ENCODE measurements at regions not wholly inside any gene's neighbourhood (a gene's known extent, or its start where the extent isn't known, plus 50 kb on each side); places are given as distances from the start of the nearest gene placed in this dataset.
"Not testable (repeated sequence)": the region's sequence is repeated elsewhere in the genome, so short reads cannot be mapped to it uniquely, and the experiment has no call there.

DNA sequence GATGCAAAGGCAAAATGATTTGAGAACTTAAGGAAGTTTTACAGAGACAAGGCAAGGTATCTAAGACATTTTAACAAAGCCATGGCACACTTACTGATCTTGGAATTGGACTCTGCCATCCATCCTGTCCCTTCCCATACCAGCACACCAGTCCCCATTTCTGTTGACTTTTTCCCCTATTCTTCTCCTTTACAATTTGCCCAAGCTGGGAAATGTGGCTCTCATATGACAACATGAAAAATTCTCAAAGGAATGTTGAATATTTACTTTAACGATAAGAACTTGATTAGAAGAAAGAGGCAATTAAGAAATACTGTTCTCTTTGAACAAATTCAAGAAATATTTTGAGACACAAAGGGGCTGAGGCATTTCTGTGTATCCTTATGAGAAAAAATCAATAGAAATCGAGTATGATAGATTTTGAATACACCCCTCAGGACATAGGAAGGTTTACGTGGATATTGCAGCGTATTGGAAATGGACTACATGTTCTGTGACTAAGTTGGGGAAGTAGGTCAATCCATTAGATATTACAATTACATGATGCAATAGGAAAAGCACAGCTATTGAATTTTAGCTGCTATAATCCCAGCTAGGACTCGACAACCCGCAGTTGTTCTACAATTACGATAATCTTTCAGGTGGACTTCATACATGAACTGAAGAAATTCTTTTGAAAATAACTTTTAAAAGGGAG lies 201.6 kb downstream of the TRIB2 start:
- Histone ChIP-seq H3K4me1 (ENCODE audit: insufficient read depth, low read length) (no peaks in the 10 kb centered on the region), H3K36me3 (ENCODE audit: insufficient read depth, low read length) (no peaks in the 10 kb centered on the region), H3K9ac (ENCODE audit: low read depth, low read length) (no peak overlapping the region), H3K9me3 (ENCODE audit: control insufficient read depth, insufficient read depth, low read length) (no peaks in the 10 kb centered on the region)

DNA sequence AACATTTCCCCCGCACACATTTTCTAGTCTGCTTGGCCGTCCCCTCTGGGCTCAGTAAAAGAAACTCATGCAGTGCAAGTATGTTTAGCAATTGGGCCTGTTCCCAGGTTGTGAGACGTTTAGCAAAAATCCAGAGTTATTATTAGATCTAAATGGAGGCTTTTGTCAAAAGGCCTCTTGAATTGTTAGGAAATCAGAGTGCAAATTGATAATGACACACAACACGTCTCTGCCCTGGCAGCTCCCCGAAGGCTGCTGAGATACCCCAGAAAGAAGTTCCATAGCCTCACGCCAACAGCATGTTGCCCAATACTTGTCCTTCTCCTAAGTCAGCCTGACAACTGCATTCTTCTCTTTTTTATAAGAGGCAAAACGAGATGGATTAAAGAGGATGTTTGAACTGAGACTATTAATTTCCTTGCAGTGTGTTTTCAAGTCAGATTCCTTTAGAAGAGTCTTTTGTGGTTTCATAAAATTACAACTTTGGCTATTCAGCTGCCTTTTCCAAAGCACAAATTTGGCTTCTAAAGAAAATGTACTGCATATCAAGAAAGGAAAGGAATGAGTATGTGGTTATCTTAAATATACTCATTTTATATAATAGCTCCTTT lies 202.2 kb downstream of the TRIB2 start:
- Histone ChIP-seq H3K4me1 (ENCODE audit: insufficient read depth, low read length) (no peaks in the 10 kb centered on the region), H3K9ac (ENCODE audit: low read depth, low read length) (no peak overlapping the region), H3K36me3 (ENCODE audit: insufficient read depth, low read length) (no peaks in the 10 kb centered on the region), H3K9me3 (ENCODE audit: control insufficient read depth, insufficient read depth, low read length) (no peaks in the 10 kb centered on the region)

DNA sequence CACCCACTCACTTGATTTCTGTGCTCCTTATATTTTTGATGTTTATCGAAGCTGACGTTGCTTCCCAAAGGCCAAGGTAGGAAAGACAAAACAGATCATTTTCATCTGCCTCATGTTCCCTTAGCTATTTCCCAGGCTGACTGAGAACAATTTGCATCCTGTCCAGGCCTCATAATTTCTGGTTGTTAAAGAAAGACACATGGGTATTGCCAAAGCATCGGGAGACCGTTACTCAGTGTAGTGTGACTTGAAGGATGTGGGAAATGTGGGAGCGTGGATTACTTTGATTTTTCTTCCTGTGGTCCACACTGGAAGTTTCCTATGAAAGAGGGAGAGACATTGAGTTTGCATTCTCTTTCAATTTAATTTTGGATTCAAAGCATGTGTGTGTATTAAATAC lies 204.6 kb downstream of the TRIB2 start:
- H3K9ac ChIP-seq (ENCODE audit: low read depth, low read length): no peak overlapping the region
- no peaks in the 10 kb centered on the region for H3K4me1 ChIP-seq (ENCODE audit: insufficient read depth, low read length)
- no peaks in the 10 kb centered on the region for H3K36me3 ChIP-seq (ENCODE audit: insufficient read depth, low read length)

DNA sequence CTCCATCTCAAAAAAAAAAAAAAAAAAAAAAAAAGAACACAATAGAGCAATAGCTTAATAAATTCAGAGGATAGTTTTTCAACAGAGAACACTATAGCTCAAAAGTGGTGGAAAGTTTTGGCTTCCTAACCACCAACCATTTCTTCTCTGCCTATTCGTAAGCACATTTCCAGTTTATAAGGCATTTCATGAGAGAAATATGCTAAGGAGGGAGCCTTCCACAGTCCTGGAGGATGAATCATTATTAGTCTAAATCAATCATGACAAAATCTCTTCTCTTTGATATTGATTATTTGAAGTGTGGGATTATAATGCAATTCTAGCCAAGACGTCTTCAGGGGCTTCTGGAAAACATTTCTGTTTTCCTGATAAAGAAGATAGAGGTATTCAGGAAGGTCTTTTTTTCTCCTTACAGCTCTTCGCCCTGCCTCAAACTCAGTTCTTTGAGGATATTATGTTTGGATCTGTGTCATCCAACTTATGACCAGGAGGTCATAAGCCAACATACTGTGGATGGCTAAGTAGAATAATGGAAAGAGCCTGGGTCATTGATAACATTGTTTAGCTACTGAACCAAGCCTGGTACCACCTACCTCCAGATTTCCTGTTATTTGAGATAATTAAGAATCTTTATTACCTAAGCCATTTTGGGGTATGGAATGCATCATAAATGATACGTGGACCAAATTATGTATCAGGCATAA lies 207.3 kb downstream of the TRIB2 start:
- no peak overlapping the region for H3K9ac ChIP-seq (ENCODE audit: low read depth, low read length)
- no peaks in the 10 kb centered on the region for H3K36me3 ChIP-seq (ENCODE audit: insufficient read depth, low read length)
- H3K4me1 ChIP-seq (ENCODE audit: insufficient read depth, low read length): peaks cover 10% of the 10 kb centered on the region
- H3K9me3 ChIP-seq (ENCODE audit: control insufficient read depth, insufficient read depth, low read length): no peaks in the 10 kb centered on the region

More for the DNA sequence above, 204.6 kb downstream of the TRIB2 start:
- no peaks in the 10 kb centered on the region for H3K9me3 ChIP-seq (ENCODE audit: control insufficient read depth, insufficient read depth, low read length)

DNA sequence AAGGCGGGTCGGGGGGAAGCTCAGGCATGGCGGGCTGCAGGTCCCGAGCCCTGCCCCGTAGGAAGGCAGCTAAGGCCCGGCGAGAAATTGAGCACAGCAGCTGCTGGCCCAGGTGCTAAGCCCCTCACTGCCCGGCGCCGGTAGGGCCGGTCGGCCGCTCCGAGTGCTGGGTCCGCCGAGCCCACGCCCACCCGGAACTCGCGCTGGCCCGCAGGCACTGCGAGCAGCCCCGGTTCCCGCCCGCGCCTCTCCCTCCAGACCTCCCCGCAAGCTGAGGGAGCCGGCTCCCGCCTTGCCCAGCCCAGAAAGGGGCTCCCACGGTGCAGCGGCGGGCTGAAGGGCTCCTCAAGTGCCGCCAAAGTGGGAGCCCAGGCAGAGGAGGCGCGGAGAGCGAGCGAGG lies 209.9 kb downstream of the TRIB2 start:
- H3K9ac ChIP-seq (ENCODE audit: low read depth, low read length): not testable (repeated sequence)

DNA sequence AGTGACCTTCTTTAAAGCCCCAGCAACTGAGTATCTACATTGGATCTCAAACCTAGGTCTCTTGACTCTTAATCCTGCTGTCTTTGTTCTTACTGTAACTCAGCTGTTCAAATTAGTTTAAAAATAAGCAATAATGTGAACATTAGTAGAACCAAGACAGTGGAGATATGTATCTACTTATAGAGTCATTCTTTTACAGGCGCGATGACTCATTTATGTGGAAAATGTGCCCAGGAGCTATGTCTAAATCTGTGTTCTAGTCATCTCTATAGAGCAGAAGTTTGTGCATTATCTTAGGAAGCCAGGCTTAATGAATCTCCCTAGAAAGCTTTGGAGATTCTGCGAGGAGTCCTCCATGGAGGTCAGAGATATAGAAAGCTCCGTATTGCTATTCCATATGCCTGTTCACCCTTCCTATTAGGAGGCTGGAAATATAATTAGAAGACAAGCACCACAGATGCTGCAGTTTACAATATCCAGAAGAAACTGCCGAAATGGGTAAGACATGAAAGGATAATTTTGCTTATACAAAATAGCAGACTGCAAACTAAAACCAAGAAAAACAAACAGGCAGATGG lies 211.6 kb downstream of the TRIB2 start:
- Histone ChIP-seq H3K4me1 (ENCODE audit: insufficient read depth, low read length) (peaks cover 15% of the 10 kb centered on the region), H3K9me3 (ENCODE audit: control insufficient read depth, insufficient read depth, low read length) (no peaks in the 10 kb centered on the region), H3K36me3 (ENCODE audit: insufficient read depth, low read length) (no peaks in the 10 kb centered on the region), H3K9ac (ENCODE audit: low read depth, low read length) (no peak overlapping the region)

More for the DNA sequence above, 209.9 kb downstream of the TRIB2 start:
- H3K9me3 ChIP-seq (ENCODE audit: control insufficient read depth, insufficient read depth, low read length); H3K36me3 ChIP-seq (ENCODE audit: insufficient read depth, low read length): not testable (repeated sequence)
- H3K4me1 ChIP-seq (ENCODE audit: insufficient read depth, low read length): peaks cover 15% of the 10 kb centered on the region

DNA sequence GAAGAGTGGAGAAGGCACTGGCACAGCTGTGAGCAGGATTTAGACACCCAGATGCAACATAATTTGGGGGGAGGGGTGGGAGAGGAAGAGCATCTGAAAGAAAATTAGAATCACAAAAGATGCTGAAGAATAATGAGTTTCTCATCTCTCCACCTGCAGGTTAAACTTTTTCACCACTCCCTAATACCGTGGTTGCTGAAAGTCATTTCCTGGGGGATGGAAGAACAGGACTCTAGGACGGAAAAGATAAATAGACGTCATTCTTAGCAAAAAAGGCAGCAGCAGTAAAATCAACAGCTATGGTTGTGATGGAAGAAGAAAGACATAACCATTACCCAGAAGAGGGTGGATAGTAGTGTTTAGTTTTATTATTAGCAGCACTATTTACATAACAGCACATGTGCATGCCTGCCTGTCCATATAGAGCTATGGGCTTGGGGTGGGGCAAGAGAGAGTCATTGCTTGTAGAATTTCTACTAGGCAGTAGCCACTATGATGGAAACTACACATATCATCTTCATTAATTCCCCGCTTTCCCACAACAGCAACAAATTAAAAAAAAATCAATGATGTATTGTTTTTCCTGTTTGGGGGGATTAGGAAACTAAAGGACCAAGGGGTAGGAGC lies 212.2 kb downstream of the TRIB2 start:
- H3K9ac ChIP-seq (ENCODE audit: low read depth, low read length): no peak overlapping the region
- H3K9me3 ChIP-seq (ENCODE audit: control insufficient read depth, insufficient read depth, low read length): no peaks in the 10 kb centered on the region
- peaks cover 15% of the 10 kb centered on the region for H3K4me1 ChIP-seq (ENCODE audit: insufficient read depth, low read length)
- no peaks in the 10 kb centered on the region for H3K36me3 ChIP-seq (ENCODE audit: insufficient read depth, low read length)

DNA sequence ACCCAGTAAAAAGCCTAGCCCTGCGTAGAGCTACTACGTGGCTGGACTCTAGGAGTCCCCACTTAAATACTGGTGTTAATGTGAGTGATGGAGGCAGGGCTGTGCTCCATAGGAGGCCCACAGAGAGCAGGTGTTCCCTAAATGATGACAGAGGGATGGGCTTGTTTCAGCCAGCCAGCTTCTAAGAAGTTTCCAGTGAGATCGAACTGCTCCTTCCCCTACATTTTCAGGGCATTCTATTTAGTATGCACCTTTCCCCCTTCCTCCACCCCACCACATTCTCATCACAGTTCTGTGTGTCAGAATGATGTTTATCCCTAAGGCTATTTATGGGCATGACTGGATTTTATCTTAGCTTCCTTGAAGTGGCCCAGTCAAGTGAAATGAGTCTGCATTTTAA lies 213.0 kb downstream of the TRIB2 start:
- Histone ChIP-seq H3K4me1 (ENCODE audit: insufficient read depth, low read length) (peaks cover 15% of the 10 kb centered on the region), H3K9ac (ENCODE audit: low read depth, low read length) (no peak overlapping the region), H3K9me3 (ENCODE audit: control insufficient read depth, insufficient read depth, low read length) (no peaks in the 10 kb centered on the region), H3K36me3 (ENCODE audit: insufficient read depth, low read length) (no peaks in the 10 kb centered on the region)

DNA sequence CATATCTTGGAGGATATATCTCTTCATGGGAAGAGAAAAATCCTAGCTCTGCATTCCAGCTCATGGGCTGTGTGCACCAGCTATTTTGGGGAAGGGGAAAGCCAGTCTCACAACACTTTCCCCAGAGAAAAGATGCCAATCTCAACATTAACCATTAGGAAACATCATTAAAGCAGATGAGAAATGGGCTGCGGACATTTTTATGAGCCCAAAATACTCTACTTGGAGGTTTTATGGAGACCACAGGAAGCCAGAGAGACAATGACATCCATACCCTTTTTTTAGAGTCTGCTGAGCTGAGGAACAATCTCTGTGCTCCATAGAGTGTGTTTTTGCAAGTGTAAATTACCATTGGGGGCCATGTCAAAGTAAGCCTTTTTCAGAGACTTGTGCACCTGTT lies 213.7 kb downstream of the TRIB2 start:
- Histone ChIP-seq H3K9me3 (ENCODE audit: control insufficient read depth, insufficient read depth, low read length) (no peaks in the 10 kb centered on the region), H3K36me3 (ENCODE audit: insufficient read depth, low read length) (no peaks in the 10 kb centered on the region), H3K4me1 (ENCODE audit: insufficient read depth, low read length) (peaks cover 15% of the 10 kb centered on the region), H3K9ac (ENCODE audit: low read depth, low read length) (no peak overlapping the region)

DNA sequence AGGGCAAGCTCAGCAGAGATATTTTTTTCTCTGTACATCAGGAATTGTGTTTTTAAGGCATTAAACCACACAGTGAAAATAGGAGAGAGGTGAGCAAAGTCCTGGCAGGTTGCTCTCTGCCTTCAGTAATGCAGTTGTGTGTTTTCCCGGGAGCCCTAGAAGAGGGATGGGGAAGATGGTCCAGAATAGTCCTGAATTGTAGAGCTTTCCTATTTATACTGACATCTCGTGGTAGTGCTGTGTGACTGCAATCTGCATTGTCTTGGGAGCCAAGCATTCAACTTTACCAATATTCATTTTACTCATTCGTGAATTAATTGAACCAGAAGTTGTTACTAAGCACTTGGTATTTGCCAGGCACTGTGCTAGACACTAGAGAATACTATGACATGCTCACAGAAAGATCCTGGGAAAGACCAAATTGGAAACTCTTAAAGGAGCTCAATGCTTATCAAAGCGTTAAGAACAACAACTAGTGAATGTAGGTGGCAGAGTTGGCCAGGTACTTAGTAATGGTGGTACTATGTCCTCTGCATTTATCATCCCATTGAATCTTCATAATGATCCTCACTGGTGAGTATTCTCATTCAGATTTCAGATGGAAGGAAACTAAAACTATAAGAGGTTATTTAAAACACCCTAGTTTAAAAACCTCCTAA lies 214.6 kb downstream of the TRIB2 start:
- H3K36me3 ChIP-seq (ENCODE audit: insufficient read depth, low read length): no peaks in the 10 kb centered on the region
- H3K4me1 ChIP-seq (ENCODE audit: insufficient read depth, low read length): peaks cover 15% of the 10 kb centered on the region
- H3K9me3 ChIP-seq (ENCODE audit: control insufficient read depth, insufficient read depth, low read length): no peaks in the 10 kb centered on the region
- H3K9ac ChIP-seq (ENCODE audit: low read depth, low read length): no peak overlapping the region

DNA sequence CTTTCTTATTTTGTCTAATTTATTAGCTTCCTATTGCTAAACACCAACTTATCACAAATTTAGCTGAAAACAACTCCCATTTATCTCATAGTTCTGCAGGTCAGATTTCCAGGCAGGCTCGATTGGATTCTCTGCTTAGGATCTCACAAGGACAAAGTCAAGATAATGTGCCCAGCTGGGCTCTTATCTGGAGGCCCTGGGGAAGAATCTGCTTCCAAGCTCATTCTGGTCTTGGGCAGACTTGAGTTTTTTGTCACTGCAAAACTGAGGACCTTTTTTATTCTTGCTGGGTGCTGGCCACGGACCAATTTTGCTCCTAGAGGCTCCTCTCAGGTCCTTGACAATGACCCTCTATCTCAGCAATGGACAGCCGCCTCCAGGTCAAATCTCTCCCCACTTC lies 215.5 kb downstream of the TRIB2 start:
- no peak overlapping the region for H3K9ac ChIP-seq (ENCODE audit: low read depth, low read length)
- no peaks in the 10 kb centered on the region for H3K36me3 ChIP-seq (ENCODE audit: insufficient read depth, low read length)
- peaks cover 15% of the 10 kb centered on the region for H3K4me1 ChIP-seq (ENCODE audit: insufficient read depth, low read length)
- no peaks in the 10 kb centered on the region for H3K9me3 ChIP-seq (ENCODE audit: control insufficient read depth, insufficient read depth, low read length)

DNA sequence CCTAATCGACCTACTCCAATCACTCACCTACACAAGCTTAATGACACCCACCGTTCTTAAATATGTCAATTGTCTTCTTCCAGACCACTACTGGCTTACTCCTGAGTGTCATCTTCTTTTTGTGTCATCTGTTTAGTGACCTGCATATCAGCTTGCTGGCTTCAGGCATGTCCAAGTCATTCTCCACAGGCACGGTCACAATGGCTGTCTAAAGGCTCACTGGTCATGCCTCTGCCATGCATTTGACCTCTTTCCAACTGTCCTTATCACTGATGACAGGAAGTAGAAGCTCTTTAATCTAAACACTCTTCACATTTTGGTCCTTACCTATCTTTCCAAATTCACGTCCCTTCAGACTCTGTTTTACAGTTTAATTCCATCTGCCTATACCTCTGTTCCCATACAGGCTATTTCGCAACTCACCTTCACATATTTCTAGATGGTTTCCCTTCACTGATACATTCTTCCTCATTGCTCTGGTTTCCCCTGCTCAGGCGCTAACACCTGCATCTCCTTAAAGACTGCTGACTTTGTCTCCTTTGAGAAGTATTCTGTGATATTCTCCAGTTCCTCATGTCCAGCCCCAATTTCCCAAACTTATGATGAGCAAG lies 217.5 kb downstream of the TRIB2 start:
- Histone ChIP-seq H3K9ac (ENCODE audit: low read depth, low read length) (no peak overlapping the region), H3K36me3 (ENCODE audit: insufficient read depth, low read length) (no peaks in the 10 kb centered on the region), H3K4me1 (ENCODE audit: insufficient read depth, low read length) (peaks cover 3% of the 10 kb centered on the region; the same call in 1 of the 2 replicates), H3K9me3 (ENCODE audit: control insufficient read depth, insufficient read depth, low read length) (no peaks in the 10 kb centered on the region)

DNA sequence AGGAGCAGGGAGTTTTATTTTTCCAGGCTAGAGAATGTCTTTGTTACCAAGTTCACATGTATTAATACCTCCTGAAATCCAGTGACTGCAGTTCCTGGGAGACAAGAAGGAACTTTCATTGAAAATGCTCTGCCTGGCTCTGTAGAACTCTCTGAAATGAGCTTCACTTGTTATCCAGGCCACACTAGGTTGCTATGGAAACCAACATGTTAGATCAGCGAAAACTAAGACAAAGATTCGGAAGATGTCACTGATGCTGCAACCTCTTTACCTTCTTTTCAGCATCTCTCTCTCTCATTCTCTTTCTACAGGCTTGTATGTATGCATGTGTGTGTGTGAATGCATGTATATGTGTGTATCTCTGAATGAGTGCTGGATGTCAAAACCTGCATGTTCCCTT lies 218.5 kb downstream of the TRIB2 start:
- no peaks in the 10 kb centered on the region for H3K36me3 ChIP-seq (ENCODE audit: insufficient read depth, low read length)
- H3K9me3 ChIP-seq (ENCODE audit: control insufficient read depth, insufficient read depth, low read length): no peaks in the 10 kb centered on the region
- H3K4me1 ChIP-seq (ENCODE audit: insufficient read depth, low read length): no peaks in the 10 kb centered on the region
- no peak overlapping the region for H3K9ac ChIP-seq (ENCODE audit: low read depth, low read length)

DNA sequence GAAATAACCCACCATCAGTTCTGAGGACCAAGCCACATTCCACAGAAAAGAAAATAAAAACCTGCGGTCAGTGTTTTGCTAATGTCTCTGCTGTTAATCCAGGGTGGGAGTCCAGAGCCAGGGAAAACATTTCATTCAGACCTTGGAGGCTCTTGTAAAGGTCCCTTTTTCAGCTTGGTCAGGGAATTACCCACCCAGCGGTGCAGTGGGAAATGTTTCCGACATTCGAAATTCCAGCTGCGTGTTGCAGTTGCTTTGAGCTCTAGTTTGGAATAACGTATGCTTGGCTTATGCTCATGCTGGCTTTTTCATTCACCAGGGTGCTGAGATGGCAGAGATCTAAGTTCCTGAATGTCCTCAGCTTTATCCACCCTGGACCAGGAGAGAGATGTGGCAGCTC lies 219.1 kb downstream of the TRIB2 start:
- Histone ChIP-seq H3K9ac (ENCODE audit: low read depth, low read length) (no peak overlapping the region), H3K4me1 (ENCODE audit: insufficient read depth, low read length) (no peaks in the 10 kb centered on the region), H3K36me3 (ENCODE audit: insufficient read depth, low read length) (no peaks in the 10 kb centered on the region), H3K9me3 (ENCODE audit: control insufficient read depth, insufficient read depth, low read length) (no peaks in the 10 kb centered on the region)
